HepG2 (cell line): ENCODE measurements at regions not wholly inside any gene's neighbourhood (a gene's known extent, or its start where the extent isn't known, plus 50 kb on each side); places are given as distances from the start of the nearest gene placed in this dataset.

Experiments
- ATAC-seq: fragments of 200-7000 bp; cut with Tn5 transposase; 3 replicates; pipeline ENCODE4 v1.9.1; 2020; ENCODE audit warnings: mild to moderate bottlenecking, moderate library complexity
- BruUV-seq: library from RNA; stranded (reverse); fragments of 400-500 nt; replicated peaks from 2 replicates; lab custom pipeline; 2021; lab: Mats Ljungman, UMichigan
- CTCF ChIA-PET: fragments of 300-600 bp; formaldehyde crosslinking; extraction: SDS; loops from one replicate; lab custom pipeline; 2021; ENCODE audit warnings: low total read pairs, inconsistent platforms, low intra/inter-chr PET ratio; lab: Yijun Ruan, JAX
- POLR2A ChIA-PET: fragments of 350-600 bp; sonication (Branson Sonifier 250); formaldehyde crosslinking; loops from one replicate; lab custom pipeline; 2020; ENCODE audit warnings: antibody characterized with exemption, inconsistent platforms; lab: Yijun Ruan, JAX
- DNase-seq: peaks from one replicate; pipeline ENCODE4 v3.0.0-alpha.2; 2015; ENCODE audit warnings: low spot score
- FAIRE-seq: peaks from 3 replicates; lab custom pipeline; 2011; peaks lifted over from hg19 to GRCh38; lab: Jason Lieb, UNC
- H2AFZ ChIP-seq: one replicate; pipeline ENCODE4 v1.6.1; 2011; ENCODE audit warnings: low read length, inconsistent platforms
- H3K27ac ChIP-seq: fragments of 300-600 bp; 3 replicates; pipeline ENCODE4 v1.8.0; 2011; ENCODE audit warnings: mixed run types, mild to moderate bottlenecking, mixed read lengths, low read length, inconsistent platforms; ENCODE audit not compliant: insufficient read depth; ENCODE audit errors: extremely low read length
- H3K27me3 ChIP-seq, 2 experiments: fragments of 200-600 bp in 1 of 2; 2 replicates in 1 of 2; 3 replicates in 1 of 2; pipeline versions ENCODE4 v1.6.0 to v1.8.0; 2011; ENCODE audit warnings: low read length in 2 of 2, mild to moderate bottlenecking in 2 of 2, moderate library complexity in 2 of 2, inconsistent platforms in 1 of 2; ENCODE audit not compliant: insufficient read depth in 2 of 2, control insufficient read depth in 1 of 2
- H3K36me3 ChIP-seq, 2 experiments: fragments of 200-600 bp in 1 of 2; replicated peaks in 1 of 2; 2 replicates in 1 of 2; 3 replicates in 1 of 2; pipeline versions ENCODE4 v1.5.1 to v1.8.0; 2011; ENCODE audit warnings: low read length in 2 of 2, inconsistent platforms in 1 of 2; ENCODE audit not compliant: insufficient read depth in 2 of 2, control insufficient read depth in 1 of 2
- H3K4me1 ChIP-seq: 2 replicates; pipeline ENCODE4 v1.5.1; 2012; ENCODE audit warnings: low read length, inconsistent platforms; ENCODE audit not compliant: insufficient read depth
- H3K4me2 ChIP-seq: 2 replicates; pipeline ENCODE4 v1.6.0; 2011; ENCODE audit warnings: low read depth, low read length, inconsistent platforms
- H3K4me3 ChIP-seq, 3 experiments: fragments of 200-600 bp in 1 of 3; sonication (generic), shearing (Covaris generic) in 1 of 3; replicated peaks in 1 of 3; 2 replicates each; pipeline ENCODE4 v1.5.1; 2011 to 2016; ENCODE audit warnings: low read length in 3 of 3, inconsistent platforms in 2 of 3, low read depth in 2 of 3, mild to moderate bottlenecking in 2 of 3, control low read depth in 1 of 3, mixed read lengths in 1 of 3; ENCODE audit not compliant: insufficient read depth in 1 of 3
- H3K79me2 ChIP-seq: one replicate; pipeline ENCODE4 v1.6.1; 2011; ENCODE audit warnings: low read length, inconsistent platforms; ENCODE audit not compliant: insufficient read depth
- H3K9ac ChIP-seq: 2 replicates; pipeline ENCODE4 v1.6.0; 2011; ENCODE audit warnings: mild to moderate bottlenecking, low read depth, low read length, inconsistent platforms; ENCODE audit not compliant: insufficient read depth
- H3K9me3 ChIP-seq: 2 replicates; pipeline ENCODE4 v1.5.1; 2012; ENCODE audit warnings: mild to moderate bottlenecking, low read length
- H4K20me1 ChIP-seq: 2 replicates; pipeline ENCODE4 v1.6.0; 2011; ENCODE audit warnings: inconsistent platforms, mild to moderate bottlenecking, low read length, moderate library complexity; ENCODE audit not compliant: insufficient read depth
- DR1 ChIP-seq: sonication (generic); formaldehyde crosslinking; IDR thresholded peaks from 2 replicates; pipeline ENCODE4 v1.8.0; 2021; ENCODE audit warnings: mild to moderate bottlenecking, missing genetic modification reagents, inconsistent platforms
- KDM3A ChIP-seq: IDR thresholded peaks from 2 replicates; pipeline ENCODE4 v1.6.1; 2018; ENCODE audit warnings: low read depth, missing compliant biosample characterization
- PCBP1 ChIP-seq: fragments of 200-400 bp; formaldehyde crosslinking; IDR thresholded peaks from 2 replicates; pipeline ENCODE4 v1.6.1; 2017; ENCODE audit warnings: mild to moderate bottlenecking, low read depth, low read length, borderline replicate concordance
- SKI ChIP-seq: fragments of 450-650 bp; IDR thresholded peaks from one replicate; pipeline ENCODE4 v1.6.1; 2018; ENCODE audit warnings: mild to moderate bottlenecking; ENCODE audit not compliant: partially characterized antibody
- ZNF160 ChIP-seq: sonication (generic); formaldehyde crosslinking; IDR thresholded peaks from 2 replicates; pipeline ENCODE4 v1.8.0; 2022; ENCODE audit warnings: mild to moderate bottlenecking, inconsistent platforms, missing genetic modification reagents
- ZNF205 ChIP-seq: IDR thresholded peaks from 2 replicates; pipeline ENCODE4 v1.6.1; 2018; ENCODE audit warnings: missing biosample characterization, missing genetic modification reagents
- ZSCAN21 ChIP-seq: sonication (generic); formaldehyde crosslinking; IDR thresholded peaks from 2 replicates; pipeline ENCODE4 v1.8.0; 2022; ENCODE audit warnings: mild to moderate bottlenecking, missing genetic modification reagents, moderate library complexity, borderline replicate concordance
- WGBS: methylation state at CpG from one replicate; pipeline ENCODE4 v1.1.6; 2017; ENCODE audit warnings: low lambda C conversion rate; 5-methylcytosine and 5-hydroxymethylcytosine counted together
- in situ Hi-C: cut with HindIII; loops from 2 replicates; pipeline ENCODE4 v1.10.0; 2017; ENCODE audit warnings: low pct_unique_long_range_greater_than_20kb; ENCODE audit not compliant: extremely low pct_ligation_motif_present
- intact Hi-C: fragments of 100-400 bp; cut with micrococcal nuclease; formaldehyde crosslinking; loops from one replicate; pipeline ENCODE4 v1.10.0; 2022; ENCODE audit not compliant: unreplicated experiment
- TF ChIP-seq, protein P1 (sequence below): sonication (generic); formaldehyde crosslinking; conservative IDR thresholded peaks from 2 replicates; pipeline ENCODE4 v1.8.0; 2022; ENCODE audit warnings: missing genetic modification reagents

DNA sequence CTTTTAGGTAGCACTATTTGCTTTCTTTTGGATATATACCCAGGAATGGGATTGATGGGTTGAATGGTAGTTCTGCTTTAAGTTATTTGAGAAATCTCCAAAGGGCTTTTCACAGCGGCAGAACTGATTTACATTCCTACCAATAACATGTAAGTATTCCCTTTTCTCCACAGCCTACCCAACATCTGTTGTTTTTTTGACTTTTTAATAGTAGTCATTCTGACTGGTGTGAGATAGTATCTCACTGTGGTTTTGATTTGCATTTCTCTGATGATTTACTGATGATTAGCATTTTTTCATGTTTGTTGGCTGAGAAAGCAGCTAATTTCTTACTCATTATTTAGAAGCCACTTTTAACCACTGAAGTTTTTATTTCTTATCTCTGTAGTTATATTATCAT is 221.1 kb upstream of the ACTBL2 start (continued):
- no peak for TF ChIP-seq ZNF205 (CRISPR knock-in tag)
- TF ChIP-seq, all 625 proteins: peak for 0

- POLR2A ChIA-PET: no interaction called here
Observed at GRCh38 chr5:57700484-57700883, 217.9 kb upstream of the ACTBL2 start.

GRCh38 chr5:57700072-57700471 is 217.5 kb upstream of the ACTBL2 start:
- POLR2A ChIA-PET: no interaction called here
- TF ChIP-seq DR1: no peak
- TF ChIP-seq, protein P1, sequence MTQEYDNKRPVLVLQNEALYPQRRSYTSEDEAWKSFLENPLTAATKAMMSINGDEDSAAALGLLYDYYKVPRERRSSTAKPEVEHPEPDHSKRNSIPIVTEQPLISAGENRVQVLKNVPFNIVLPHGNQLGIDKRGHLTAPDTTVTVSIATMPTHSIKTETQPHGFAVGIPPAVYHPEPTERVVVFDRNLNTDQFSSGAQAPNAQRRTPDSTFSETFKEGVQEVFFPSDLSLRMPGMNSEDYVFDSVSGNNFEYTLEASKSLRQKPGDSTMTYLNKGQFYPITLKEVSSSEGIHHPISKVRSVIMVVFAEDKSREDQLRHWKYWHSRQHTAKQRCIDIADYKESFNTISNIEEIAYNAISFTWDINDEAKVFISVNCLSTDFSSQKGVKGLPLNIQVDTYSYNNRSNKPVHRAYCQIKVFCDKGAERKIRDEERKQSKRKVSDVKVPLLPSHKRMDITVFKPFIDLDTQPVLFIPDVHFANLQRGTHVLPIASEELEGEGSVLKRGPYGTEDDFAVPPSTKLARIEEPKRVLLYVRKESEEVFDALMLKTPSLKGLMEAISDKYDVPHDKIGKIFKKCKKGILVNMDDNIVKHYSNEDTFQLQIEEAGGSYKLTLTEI (CRISPR knock-in tag): no peak
- TF ChIP-seq, all 625 proteins: peak for 0
- H3K9ac ChIP-seq: no peak overlapping the region
- no peaks in the 10 kb centered on the region for H3K9me3 ChIP-seq
- in situ Hi-C loops: no loop called here
- H4K20me1 ChIP-seq: no peaks in the 10 kb centered on the region
- no peak for FAIRE-seq
- H3K4me1 ChIP-seq: peaks cover 20% of the 10 kb centered on the region
- H2AFZ ChIP-seq: no peak overlapping the region
- intact Hi-C loops: no loop called here
- DNase-seq: no peak
- no peaks in the 10 kb centered on the region for H3K36me3 ChIP-seq
- CTCF ChIA-PET: no interaction called here
- no peak overlapping the region for H3K4me2 ChIP-seq
- no peak overlapping the region for H3K4me3 ChIP-seq
- H3K79me2 ChIP-seq: no peaks in the 10 kb centered on the region
- no TSS peak for BruUV-seq
- ATAC-seq: no peak
- H3K27me3 ChIP-seq: no peaks in the 10 kb centered on the region
- 83% methylated on average over 3 of the region's 3 CpGs for WGBS
- H3K27ac ChIP-seq: no peak overlapping the region

More at GRCh38 chr5:57700484-57700883, 217.9 kb upstream of the ACTBL2 start:
- Histone ChIP-seq H3K27me3 (no peaks in the 10 kb centered on the region), H3K27ac (no peak overlapping the region), H3K9ac (no peak overlapping the region), H4K20me1 (no peaks in the 10 kb centered on the region), H3K79me2 (no peaks in the 10 kb centered on the region), H3K9me3 (no peaks in the 10 kb centered on the region), H2AFZ (no peak overlapping the region), H3K4me3 (no peak overlapping the region), H3K36me3 (no peaks in the 10 kb centered on the region), H3K4me1 (peaks cover 20% of the 10 kb centered on the region), H3K4me2 (no peak overlapping the region)
- in situ Hi-C loops (no loop called here), intact Hi-C loops (no loop called here)
- TF ChIP-seq ZSCAN21 (CRISPR knock-in tag) (no peak), PCBP1 (no peak), SKI (no peak), ZNF160 (no peak), KDM3A (CRISPR knock-in tag) (no peak)
- ATAC-seq (no peak), DNase-seq (no peak), FAIRE-seq (no peak)
- CTCF ChIA-PET: no interaction called here
- 81% methylated on average over 2 of the region's 2 CpGs for WGBS
- no TSS peak for BruUV-seq
